Stimulated activated naive CD8-positive, alpha-beta T cell treated with anti-CD3 and anti-CD28 coated beads, Interleukin-15, amount 100 ng/mL, for 72 hours (primary cell): ENCODE measurements at regions not wholly inside any gene's neighbourhood (a gene's known extent, or its start where the extent isn't known, plus 50 kb on each side); places are given as distances from the start of the nearest gene placed in this dataset.
"Not testable (repeated sequence)": the region's sequence is repeated elsewhere in the genome, so short reads cannot be mapped to it uniquely, and the experiment has no call there.

ENCODE experiments used
- ATAC-seq: fragments of 150-1000 bp; cut with Tn5 transposase; 2 replicates; pipeline ENCODE4 v1.10.0; 2021; ENCODE audit warnings: mild to moderate bottlenecking, moderate library complexity
- DNase-seq, 2 donors: peaks; one replicate each; pipeline ENCODE4 v3.0.0; 2021 to 2022
- H3K27ac Mint-ChIP-seq, 2 donors: one replicate each; pipeline ENCODE4 v1.8.0; 2022; ENCODE audit warnings: mild to moderate bottlenecking in 2 of 2, mixed read lengths in 2 of 2, moderate library complexity in 2 of 2
- H3K27me3 Mint-ChIP-seq: one replicate; pipeline ENCODE4 v1.8.0; 2022; ENCODE audit warnings: mixed read lengths
- H3K4me1 Mint-ChIP-seq: one replicate; pipeline ENCODE4 v1.8.0; 2022; ENCODE audit warnings: mild to moderate bottlenecking, mixed read lengths
- H3K4me3 Mint-ChIP-seq, 2 donors: one replicate each; pipeline ENCODE4 v1.8.0; 2022; ENCODE audit warnings: mild to moderate bottlenecking in 2 of 2, mixed read lengths in 2 of 2, moderate library complexity in 1 of 2
- H3K9me3 Mint-ChIP-seq, 2 donors: one replicate each; pipeline ENCODE4 v1.8.0; 2022; ENCODE audit warnings: mixed read lengths in 2 of 2

GRCh38 chr21:17189963-17190362 is 322.9 kb upstream of the CXADR start:
- Mint-ChIP-seq H3K4me3 (no peak overlapping the region), H3K27me3 (no peaks in the 10 kb centered on the region), H3K4me1 (no peaks in the 10 kb centered on the region), H3K9me3 (peaks cover 17 to 24% of the 10 kb centered on the region in 2 donors), H3K27ac (no peak overlapping the region)
- DNase-seq: no peak
- no peak for ATAC-seq

- no peak for ATAC-seq
- H3K4me1 Mint-ChIP-seq: no peaks in the 10 kb centered on the region
- no peak overlapping the region for H3K4me3 Mint-ChIP-seq
- H3K9me3 Mint-ChIP-seq: peaks cover 9 to 24% of the 10 kb centered on the region in 2 donors
- DNase-seq: no peak
- H3K27me3 Mint-ChIP-seq: no peaks in the 10 kb centered on the region
- no peak overlapping the region for H3K27ac Mint-ChIP-seq
Measured at GRCh38 chr21:17191346-17191993, 321.4 kb upstream of the CXADR start.

GRCh38 chr21:17195351-17195750 is 317.5 kb upstream of the CXADR start:
- Mint-ChIP-seq H3K27me3 (no peaks in the 10 kb centered on the region), H3K27ac (no peak overlapping the region), H3K4me3 (no peak overlapping the region), H3K9me3 (peaks cover 9 to 17% of the 10 kb centered on the region in 2 donors), H3K4me1 (no peaks in the 10 kb centered on the region)
- DNase-seq (no peak), ATAC-seq (no peak)

GRCh38 chr21:17195976-17196375 is 316.9 kb upstream of the CXADR start:
- ATAC-seq (no peak), DNase-seq (no peak)
- Mint-ChIP-seq H3K27ac (no peak overlapping the region), H3K9me3 (peaks cover 12 to 21% of the 10 kb centered on the region in 2 donors), H3K27me3 (no peaks in the 10 kb centered on the region), H3K4me3 (no peak overlapping the region), H3K4me1 (no peaks in the 10 kb centered on the region)

- peaks cover 12 to 17% of the 10 kb centered on the region in 2 donors for H3K9me3 Mint-ChIP-seq
Measured at GRCh38 chr21:17196623-17197022, 316.2 kb upstream of the CXADR start.

GRCh38 chr21:17197996-17198395 is 314.8 kb upstream of the CXADR start:
- no peak overlapping the region for H3K27ac Mint-ChIP-seq

More at GRCh38 chr21:17196623-17197022, 316.2 kb upstream of the CXADR start:
- Mint-ChIP-seq H3K27ac (no peak overlapping the region), H3K4me3 (no peak overlapping the region), H3K27me3 (no peaks in the 10 kb centered on the region), H3K4me1 (no peaks in the 10 kb centered on the region)
- DNase-seq: no peak
- no peak for ATAC-seq

GRCh38 chr21:17200250-17200649 is 312.6 kb upstream of the CXADR start:
- ATAC-seq (no peak), DNase-seq (no peak)
- Mint-ChIP-seq H3K27me3 (no peaks in the 10 kb centered on the region), H3K4me1 (no peaks in the 10 kb centered on the region), H3K9me3 (peaks cover 11 to 12% of the 10 kb centered on the region in 2 donors), H3K4me3 (no peak overlapping the region), H3K27ac (no peak overlapping the region)

More at GRCh38 chr21:17197996-17198395, 314.8 kb upstream of the CXADR start:
- H3K4me1 Mint-ChIP-seq: no peaks in the 10 kb centered on the region
- no peaks in the 10 kb centered on the region for H3K27me3 Mint-ChIP-seq
- H3K9me3 Mint-ChIP-seq: peaks cover 12 to 17% of the 10 kb centered on the region in 2 donors
- no peak overlapping the region for H3K4me3 Mint-ChIP-seq
- no peak for ATAC-seq
- no peak for DNase-seq

- peak overlapping the region in 1 of 2 donors; percentile 61 for H3K27ac Mint-ChIP-seq
- H3K27me3 Mint-ChIP-seq: no peaks in the 10 kb centered on the region
- H3K4me3 Mint-ChIP-seq: no peak overlapping the region
- no peak for ATAC-seq
- DNase-seq: no peak
- peaks cover 11 to 17% of the 10 kb centered on the region in 2 donors for H3K9me3 Mint-ChIP-seq
- no peaks in the 10 kb centered on the region for H3K4me1 Mint-ChIP-seq
Measured at GRCh38 chr21:17201741-17202260, 311.0 kb upstream of the CXADR start.

- Mint-ChIP-seq H3K27ac (no peak overlapping the region), H3K9me3 (peaks cover 3 to 9% of the 10 kb centered on the region in 2 donors), H3K4me3 (no peak overlapping the region), H3K27me3 (no peaks in the 10 kb centered on the region), H3K4me1 (no peaks in the 10 kb centered on the region)
- ATAC-seq: no peak
- DNase-seq: no peak
Measured at GRCh38 chr21:17214801-17215200, 298.0 kb upstream of the CXADR start.

- not testable (repeated sequence) for H3K27ac Mint-ChIP-seq, H3K4me1 Mint-ChIP-seq, DNase-seq, H3K27me3 Mint-ChIP-seq, H3K4me3 Mint-ChIP-seq, ATAC-seq
- peaks cover 4 to 21% of the 10 kb centered on the region in 2 donors for H3K9me3 Mint-ChIP-seq
Measured at GRCh38 chr21:17219050-17219449, 293.8 kb upstream of the CXADR start.

GRCh38 chr21:17231124-17231523 is 281.7 kb upstream of the CXADR start:
- Mint-ChIP-seq H3K27ac (no peak overlapping the region), H3K27me3 (no peaks in the 10 kb centered on the region), H3K4me1 (no peaks in the 10 kb centered on the region), H3K9me3 (peaks cover 22 to 28% of the 10 kb centered on the region in 2 donors), H3K4me3 (no peak overlapping the region)
- DNase-seq (no peak), ATAC-seq (no peak)

- Mint-ChIP-seq H3K4me1 (no peaks in the 10 kb centered on the region), H3K27ac (no peak overlapping the region), H3K27me3 (no peaks in the 10 kb centered on the region), H3K4me3 (no peak overlapping the region), H3K9me3 (peaks cover 28 to 29% of the 10 kb centered on the region in 2 donors)
- ATAC-seq: no peak
- no peak for DNase-seq
Measured at GRCh38 chr21:17231771-17232170, 281.1 kb upstream of the CXADR start.

- Mint-ChIP-seq H3K9me3 (peaks cover 20 to 29% of the 10 kb centered on the region in 2 donors), H3K27me3 (no peaks in the 10 kb centered on the region), H3K27ac (no peak overlapping the region), H3K4me1 (no peaks in the 10 kb centered on the region), H3K4me3 (no peak overlapping the region)
- DNase-seq: no peak
- ATAC-seq: no peak
Measured at GRCh38 chr21:17238468-17238867, 274.4 kb upstream of the CXADR start.

GRCh38 chr21:17250778-17251241 is 262.0 kb upstream of the CXADR start:
- ATAC-seq: no peak
- no peaks in the 10 kb centered on the region for H3K4me1 Mint-ChIP-seq
- no peak overlapping the region for H3K27ac Mint-ChIP-seq
- DNase-seq: no peak
- H3K4me3 Mint-ChIP-seq: no peak overlapping the region
- H3K9me3 Mint-ChIP-seq: peaks cover 8 to 29% of the 10 kb centered on the region in 2 donors
- no peaks in the 10 kb centered on the region for H3K27me3 Mint-ChIP-seq

GRCh38 chr21:17257784-17258183 is 255.1 kb upstream of the CXADR start:
- no peaks in the 10 kb centered on the region for H3K27me3 Mint-ChIP-seq
- H3K4me3 Mint-ChIP-seq: no peak overlapping the region
- ATAC-seq (no peak), DNase-seq (no peak)
- H3K4me1 Mint-ChIP-seq: no peaks in the 10 kb centered on the region
- H3K27ac Mint-ChIP-seq: no peak overlapping the region
- peaks cover 6% of the 10 kb centered on the region in 2 donors for H3K9me3 Mint-ChIP-seq

- Mint-ChIP-seq H3K27ac (no peak overlapping the region), H3K27me3 (no peaks in the 10 kb centered on the region), H3K4me1 (no peaks in the 10 kb centered on the region), H3K9me3 (no peaks in the 10 kb centered on the region), H3K4me3 (no peak overlapping the region)
- no peak for ATAC-seq
- DNase-seq: no peak
Measured at GRCh38 chr21:17264182-17264581, 248.7 kb upstream of the CXADR start.
